ENCODE measurements at regions not wholly inside any gene's neighbourhood (a gene's known extent, or its start where the extent isn't known, plus 50 kb on each side); places are given as distances from the start of the nearest gene placed in this dataset.

GRCh38 chr12:16828891-16829290 lies 222.9 kb upstream of the LMO3 start:
- TF ChIP-seq POLR2A (IDR thresholded peaks at IDR 0.05) (no peak), CTCF (IDR thresholded peaks at IDR 0.05 in 8 of 11, conservative IDR thresholded peaks at IDR 0.05 in 3 of 11) (no peak)

Data from spleen (tissue), 7 donors.